NCI-H510A (cell line): ENCODE measurements at regions not wholly inside any gene's neighbourhood (a gene's known extent, or its start where the extent isn't known, plus 50 kb on each side); places are given as distances from the start of the nearest gene placed in this dataset.

Source experiments
- DNase-seq: peaks from one replicate; lab custom pipeline; 2025; lab: John Stamatoyannopoulos, UW

DNA sequence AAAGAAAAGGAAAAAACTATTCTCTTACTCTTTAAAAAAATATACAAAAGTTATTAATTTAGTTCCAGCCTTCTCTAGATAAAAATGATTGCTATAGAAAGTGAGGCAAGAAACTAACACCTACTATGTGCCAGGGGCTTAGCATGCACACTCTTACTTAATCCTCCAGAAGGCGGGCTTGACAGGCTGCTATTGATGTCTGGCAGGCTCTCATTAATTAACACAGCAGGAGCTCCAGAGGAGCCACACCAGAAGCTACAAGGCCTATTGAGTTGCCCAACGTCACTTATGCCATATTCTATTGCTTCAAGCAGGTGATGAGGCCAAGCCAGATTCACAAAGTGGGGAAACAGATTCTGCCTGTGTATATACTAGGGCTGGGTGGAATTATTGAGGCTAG, 54.6 kb upstream of the CLINT1 start:
- peak; percentile 30 for DNase-seq

- DNase-seq, result peak; percentile 63
Observed at GRCh38 chr5:157912621-157913325, 53.8 kb upstream of the CLINT1 start.

DNA sequence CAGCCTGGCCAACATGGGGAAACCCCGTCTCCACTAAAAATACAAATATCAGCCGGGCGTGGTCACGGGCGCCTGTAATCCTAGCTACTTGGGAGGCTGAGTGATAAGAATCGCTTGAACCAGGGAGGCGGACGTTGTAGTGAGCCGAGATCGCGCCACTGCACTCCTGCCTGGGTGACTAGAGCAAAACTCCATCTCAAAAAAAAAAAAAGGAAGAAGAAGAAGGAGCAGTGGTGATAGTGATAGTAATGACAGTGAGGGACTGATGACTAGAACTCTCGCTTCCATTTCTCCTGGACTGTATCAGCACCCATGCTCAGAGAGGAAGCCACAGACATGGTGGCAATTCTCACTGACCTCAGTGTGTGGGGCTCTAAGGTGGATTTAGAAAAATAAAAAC, 52.6 kb upstream of the CLINT1 start:
- DNase-seq, result no peak
